Ascending aorta (tissue), 2 donors: ENCODE measurements at regions not wholly inside any gene's neighbourhood (a gene's known extent, or its start where the extent isn't known, plus 50 kb on each side); places are given as distances from the start of the nearest gene placed in this dataset.

Source experiments
- DNase-seq, 2 donors: peaks; one replicate each; pipeline ENCODE4 v3.0.0-alpha.2; 2019; ENCODE audit warnings: low spot score in 2 of 2
- H3K27ac ChIP-seq, 2 donors: fragments of 200-600 bp; sonication (generic); one replicate each; pipeline ENCODE4 v1.5.1; 2016 to 2017; ENCODE audit warnings: mild to moderate bottlenecking in 1 of 2
- H3K27me3 ChIP-seq: fragments of 200-600 bp; sonication (generic); one replicate; pipeline ENCODE4 v1.5.1; 2017
- H3K36me3 ChIP-seq, 2 donors: fragments of 200-600 bp; sonication (generic); one replicate each; pipeline ENCODE4 v1.5.1; 2016
- H3K4me1 ChIP-seq, 2 donors: fragments of 200-600 bp; sonication (generic); one replicate each; pipeline ENCODE4 v1.5.1; 2016 to 2017; ENCODE audit warnings: mild to moderate bottlenecking in 1 of 2
- H3K4me3 ChIP-seq, 2 donors: fragments of 200-600 bp; sonication (generic); one replicate each; pipeline ENCODE4 v1.5.1; 2016 to 2017; ENCODE audit warnings: mild to moderate bottlenecking in 1 of 2
- H3K9me3 ChIP-seq, 2 donors: fragments of 200-600 bp; sonication (generic); one replicate each; pipeline ENCODE4 v1.5.1; 2016
- intact Hi-C: fragments of 100-400 bp; cut with DNase I; formaldehyde crosslinking; loops from one replicate; pipeline ENCODE4 v1.15.1; 2023
- TF ChIP-seq, protein P1 (sequence below), 3 experiments: fragments of 200-600 bp in 2 of 3; fragments of 450-650 bp in 1 of 3; sonication (generic) in 2 of 3; IDR thresholded peaks; one replicate each; pipeline ENCODE4 v1.5.1; 2016 to 2019; ENCODE audit warnings: antibody characterized with exemption in 3 of 3, mild to moderate bottlenecking in 1 of 3, moderate library complexity in 1 of 3

DNA sequence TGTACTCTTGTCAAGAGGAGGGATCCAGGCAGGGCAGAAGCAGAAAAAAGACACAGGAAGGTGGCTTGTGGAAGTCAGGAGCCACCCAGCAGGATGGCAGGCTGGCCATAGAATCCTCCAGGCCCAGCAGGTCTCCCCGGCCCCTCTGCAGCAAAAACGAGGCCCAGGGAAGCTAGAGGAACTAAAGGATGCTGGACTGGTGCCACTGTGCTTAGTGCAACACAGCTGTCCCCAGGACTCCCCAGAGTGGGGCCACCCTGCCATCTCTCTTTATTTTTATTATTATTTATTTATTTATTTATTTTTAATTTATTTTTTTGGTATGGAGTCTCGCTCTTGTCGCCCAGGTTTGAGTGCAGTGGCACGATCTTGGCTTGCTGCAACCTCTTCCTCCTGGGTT lies 54.1 kb downstream of the PITPNM2 start:
- peak overlapping the region; percentile 54 to 86 for H3K27ac ChIP-seq
- intact Hi-C loops, result loop anchor here (5.0 kb wide), 1 partner anchor 39 kb away; no protein-coding TSS in a partner anchor

DNA sequence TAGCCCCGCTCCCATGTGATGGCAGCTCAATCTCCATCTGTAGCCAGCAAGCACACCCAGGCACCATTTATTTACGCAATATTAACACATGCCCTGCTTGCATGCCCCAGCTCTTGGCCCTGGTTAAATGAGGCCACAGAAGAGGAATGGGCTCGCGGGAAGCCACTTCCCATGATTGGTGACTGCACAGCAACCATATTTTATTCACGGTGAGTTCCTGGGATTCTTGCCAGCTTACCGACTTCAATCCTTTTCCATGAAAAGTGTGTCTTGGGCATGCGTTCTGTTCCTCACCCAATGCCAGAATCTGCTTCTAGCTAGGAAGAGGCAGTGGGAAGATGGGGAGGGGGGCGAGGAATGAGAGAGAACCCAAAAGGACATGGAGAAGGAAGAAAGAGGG lies 54.7 kb downstream of the PITPNM2 start:
- intact Hi-C loops, result loop anchor here (5.0 kb wide), 1 partner anchor 39 kb away; no protein-coding TSS in a partner anchor
- TF ChIP-seq, protein P1, sequence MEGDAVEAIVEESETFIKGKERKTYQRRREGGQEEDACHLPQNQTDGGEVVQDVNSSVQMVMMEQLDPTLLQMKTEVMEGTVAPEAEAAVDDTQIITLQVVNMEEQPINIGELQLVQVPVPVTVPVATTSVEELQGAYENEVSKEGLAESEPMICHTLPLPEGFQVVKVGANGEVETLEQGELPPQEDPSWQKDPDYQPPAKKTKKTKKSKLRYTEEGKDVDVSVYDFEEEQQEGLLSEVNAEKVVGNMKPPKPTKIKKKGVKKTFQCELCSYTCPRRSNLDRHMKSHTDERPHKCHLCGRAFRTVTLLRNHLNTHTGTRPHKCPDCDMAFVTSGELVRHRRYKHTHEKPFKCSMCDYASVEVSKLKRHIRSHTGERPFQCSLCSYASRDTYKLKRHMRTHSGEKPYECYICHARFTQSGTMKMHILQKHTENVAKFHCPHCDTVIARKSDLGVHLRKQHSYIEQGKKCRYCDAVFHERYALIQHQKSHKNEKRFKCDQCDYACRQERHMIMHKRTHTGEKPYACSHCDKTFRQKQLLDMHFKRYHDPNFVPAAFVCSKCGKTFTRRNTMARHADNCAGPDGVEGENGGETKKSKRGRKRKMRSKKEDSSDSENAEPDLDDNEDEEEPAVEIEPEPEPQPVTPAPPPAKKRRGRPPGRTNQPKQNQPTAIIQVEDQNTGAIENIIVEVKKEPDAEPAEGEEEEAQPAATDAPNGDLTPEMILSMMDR (IDR thresholded peaks at IDR 0.05), result no peak
- Histone ChIP-seq H3K36me3 (no peaks in the 10 kb centered on the region), H3K4me1 (peaks cover 11 to 39% of the 10 kb centered on the region in 2 donors), H3K27ac (peak overlapping the region; percentile 17 to 86), H3K27me3 (no peaks in the 10 kb centered on the region), H3K4me3 (no peak overlapping the region), H3K9me3 (no peaks in the 10 kb centered on the region)
- DNase-seq, result no peak

More for the DNA sequence above, 54.1 kb downstream of the PITPNM2 start:
- Histone ChIP-seq H3K4me1 (peaks cover 11 to 39% of the 10 kb centered on the region in 2 donors), H3K9me3 (no peaks in the 10 kb centered on the region), H3K36me3 (no peaks in the 10 kb centered on the region), H3K4me3 (no peak overlapping the region), H3K27me3 (no peaks in the 10 kb centered on the region)
- no peak for DNase-seq
- TF ChIP-seq, protein P1 (IDR thresholded peaks at IDR 0.05), result no peak

DNA sequence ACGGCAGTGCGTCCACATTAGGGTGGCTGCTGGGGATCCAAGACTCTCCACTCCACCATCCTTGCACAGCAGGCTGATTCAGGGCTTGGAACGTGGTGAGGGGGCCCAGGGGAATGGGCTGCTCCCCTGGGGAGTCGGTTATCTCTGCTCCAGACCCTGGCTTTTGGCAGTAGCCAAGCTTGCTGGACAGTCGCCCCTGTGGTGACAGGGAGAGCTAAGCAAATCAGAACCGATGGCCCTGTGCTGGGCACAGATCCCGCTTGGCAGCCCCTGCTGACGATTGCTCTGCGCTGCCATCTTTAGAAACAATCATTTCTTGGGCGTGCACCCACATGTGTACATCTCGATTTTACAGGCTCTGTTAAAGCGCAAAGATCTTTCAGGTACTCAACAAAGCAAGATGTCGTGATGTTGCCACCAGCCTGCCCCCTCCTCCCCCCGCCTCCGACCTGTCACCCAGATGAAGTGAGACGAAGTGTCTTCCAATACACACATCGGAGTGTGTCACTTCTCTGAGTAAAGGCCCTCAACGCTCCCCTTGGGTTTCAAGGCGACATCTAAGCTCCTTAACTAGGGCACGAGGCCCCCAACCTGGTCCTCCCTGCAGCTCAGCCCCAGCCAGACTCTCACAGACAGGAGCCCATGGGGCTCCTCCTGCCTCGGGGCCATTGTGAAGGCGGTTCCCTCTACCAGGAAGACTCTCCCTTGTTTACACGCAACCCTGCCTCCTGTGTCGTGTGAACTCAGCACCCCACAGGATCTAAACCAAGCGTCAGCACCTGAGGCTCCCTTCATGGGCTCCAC lies 55.6 kb downstream of the PITPNM2 start:
- intact Hi-C loops, result loop anchor here (5.0 kb wide), 1 partner anchor 38 kb away; no protein-coding TSS in a partner anchor
- H3K27me3 ChIP-seq, result no peaks in the 10 kb centered on the region
- peak overlapping the region; percentile 79 to 86 for H3K27ac ChIP-seq
- H3K9me3 ChIP-seq, result no peaks in the 10 kb centered on the region
- no peak overlapping the region for H3K4me3 ChIP-seq
- no peak for DNase-seq
- TF ChIP-seq, protein P1 (IDR thresholded peaks at IDR 0.05), result no peak
- H3K36me3 ChIP-seq, result no peaks in the 10 kb centered on the region
- peaks cover 11 to 39% of the 10 kb centered on the region in 2 donors for H3K4me1 ChIP-seq

DNA sequence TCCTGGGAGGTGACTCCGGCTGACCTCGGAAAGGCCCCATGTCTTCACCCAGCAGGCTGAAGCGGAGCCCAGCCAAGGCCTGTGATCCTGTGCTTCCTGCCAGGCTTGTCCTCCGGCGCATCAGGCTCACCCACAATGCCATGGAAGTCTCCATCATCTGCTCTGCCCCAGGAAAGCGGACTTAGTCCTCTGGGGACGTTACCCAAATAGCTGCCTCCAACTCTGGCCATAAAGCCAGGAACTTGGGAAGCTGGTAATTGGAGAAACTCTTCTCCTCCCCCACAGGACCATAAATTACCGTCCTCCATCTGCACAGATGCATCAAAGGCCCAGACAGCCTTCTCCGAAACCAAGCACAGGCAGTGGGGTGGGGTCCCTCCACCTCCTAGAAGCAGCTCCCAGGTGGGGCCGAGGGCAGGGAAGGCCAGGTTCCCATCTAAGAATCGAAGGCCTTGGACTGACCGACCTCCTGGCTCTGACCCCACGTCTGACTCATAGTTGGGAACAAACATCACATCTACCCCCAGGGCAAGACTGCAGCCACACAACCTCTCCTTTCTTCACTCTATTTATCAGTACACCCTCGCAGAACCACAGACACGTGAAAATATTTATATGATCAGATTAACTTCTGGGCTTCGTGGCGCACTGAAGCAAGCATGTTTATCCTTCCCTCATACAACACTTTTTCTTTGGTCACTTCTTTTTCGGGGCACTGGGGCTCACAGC lies 56.4 kb downstream of the PITPNM2 start:
- peaks cover 11 to 39% of the 10 kb centered on the region in 2 donors for H3K4me1 ChIP-seq
- intact Hi-C loops, result loop anchor here (1.0 to 5.0 kb wide), 3 partner anchors 21 to 47 kb away; no protein-coding TSS in a partner anchor
- H3K36me3 ChIP-seq, result no peaks in the 10 kb centered on the region
- H3K4me3 ChIP-seq, result no peak overlapping the region
- H3K9me3 ChIP-seq, result no peaks in the 10 kb centered on the region
- H3K27me3 ChIP-seq, result no peaks in the 10 kb centered on the region
- TF ChIP-seq, protein P1 (IDR thresholded peaks at IDR 0.05), result no peak
- peak in 1 of 2 donors; percentile 77 for DNase-seq
- H3K27ac ChIP-seq, result peak overlapping the region; percentile 79 to 86

DNA sequence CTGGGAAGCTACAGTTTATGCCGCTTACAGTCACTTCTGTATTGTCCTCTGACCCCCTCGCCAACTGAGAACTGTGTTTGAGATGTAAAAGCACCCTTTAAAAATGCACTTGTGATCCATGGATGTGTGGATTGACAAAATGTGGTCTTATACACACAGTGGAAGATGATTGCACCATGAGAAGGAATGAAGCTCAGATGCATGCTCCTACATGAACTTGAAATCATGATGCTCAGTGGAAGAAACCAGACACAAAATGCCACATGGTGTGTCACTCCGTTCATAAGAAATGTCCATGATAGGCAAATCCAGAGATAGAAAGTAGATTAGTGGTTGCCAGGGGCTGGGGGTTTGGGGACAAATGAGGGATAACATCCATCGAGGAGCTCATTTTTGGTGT lies 58.0 kb downstream of the PITPNM2 start:
- Histone ChIP-seq H3K4me1 (peaks cover 9 to 35% of the 10 kb centered on the region in 2 donors), H3K27ac (no peak overlapping the region), H3K9me3 (no peaks in the 10 kb centered on the region), H3K27me3 (no peaks in the 10 kb centered on the region), H3K36me3 (no peaks in the 10 kb centered on the region), H3K4me3 (no peak overlapping the region)
- no peak for DNase-seq
- intact Hi-C loops, result loop anchor here (5.0 kb wide), 1 partner anchor 46 kb away; no protein-coding TSS in a partner anchor
- TF ChIP-seq, protein P1 (IDR thresholded peaks at IDR 0.05), result no peak
